ENCODE measurements at regions not wholly inside any gene's neighbourhood (a gene's known extent, or its start where the extent isn't known, plus 50 kb on each side); places are given as distances from the start of the nearest gene placed in this dataset.
A peak's percentile ranks its signal among the peaks of the same experiment; 100 is the strongest.

DNA sequence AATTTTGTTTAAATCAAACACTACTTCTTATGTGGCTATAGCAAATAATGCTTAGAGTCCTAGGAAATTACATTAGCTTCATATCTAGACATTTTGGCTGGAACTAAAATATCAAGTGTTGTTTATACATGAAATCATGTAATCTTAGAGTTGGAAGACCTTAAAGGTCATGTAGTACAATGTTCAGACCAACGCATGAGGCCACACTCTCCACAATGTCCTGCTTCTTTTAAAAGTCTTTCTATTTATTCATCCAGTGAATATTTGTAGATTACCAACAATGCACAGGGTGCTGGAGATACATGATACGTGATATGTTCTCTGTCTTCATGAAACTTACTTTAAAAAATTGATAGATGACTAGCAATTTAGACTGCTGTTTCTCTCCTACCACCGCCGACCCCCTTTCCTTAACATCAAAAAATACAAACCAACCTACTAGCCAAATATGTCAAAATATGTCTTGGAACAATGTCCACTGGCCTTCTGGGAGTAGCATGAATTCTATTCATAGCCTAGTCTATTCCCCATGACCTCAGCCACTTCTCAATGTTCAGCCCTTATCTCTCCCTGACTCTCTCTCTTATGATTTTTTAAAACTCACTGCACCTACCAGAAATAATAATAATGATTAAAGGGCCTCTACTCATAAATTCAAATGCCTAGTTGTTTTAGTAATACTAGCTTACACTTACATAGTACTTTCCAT, 59.5 kb upstream of the CAV2 start:
- no peak overlapping the region for H3K4me3 ChIP-seq (ENCODE audit: insufficient read depth, low read length)
- H3K4me1 ChIP-seq (ENCODE audit: insufficient read depth, low read length): peaks cover 38% of the 10 kb centered on the region
- H3K9me3 ChIP-seq (ENCODE audit: low read depth, low read length): no peaks in the 10 kb centered on the region
- TF ChIP-seq, protein P1, sequence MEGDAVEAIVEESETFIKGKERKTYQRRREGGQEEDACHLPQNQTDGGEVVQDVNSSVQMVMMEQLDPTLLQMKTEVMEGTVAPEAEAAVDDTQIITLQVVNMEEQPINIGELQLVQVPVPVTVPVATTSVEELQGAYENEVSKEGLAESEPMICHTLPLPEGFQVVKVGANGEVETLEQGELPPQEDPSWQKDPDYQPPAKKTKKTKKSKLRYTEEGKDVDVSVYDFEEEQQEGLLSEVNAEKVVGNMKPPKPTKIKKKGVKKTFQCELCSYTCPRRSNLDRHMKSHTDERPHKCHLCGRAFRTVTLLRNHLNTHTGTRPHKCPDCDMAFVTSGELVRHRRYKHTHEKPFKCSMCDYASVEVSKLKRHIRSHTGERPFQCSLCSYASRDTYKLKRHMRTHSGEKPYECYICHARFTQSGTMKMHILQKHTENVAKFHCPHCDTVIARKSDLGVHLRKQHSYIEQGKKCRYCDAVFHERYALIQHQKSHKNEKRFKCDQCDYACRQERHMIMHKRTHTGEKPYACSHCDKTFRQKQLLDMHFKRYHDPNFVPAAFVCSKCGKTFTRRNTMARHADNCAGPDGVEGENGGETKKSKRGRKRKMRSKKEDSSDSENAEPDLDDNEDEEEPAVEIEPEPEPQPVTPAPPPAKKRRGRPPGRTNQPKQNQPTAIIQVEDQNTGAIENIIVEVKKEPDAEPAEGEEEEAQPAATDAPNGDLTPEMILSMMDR (IDR thresholded peaks at IDR 0.05; ENCODE audit: extremely low read depth, low read depth, low read length): no peak
- no peak overlapping the region for H2AFZ ChIP-seq (ENCODE audit: low read length)
- peak overlapping the region; percentile 18 for H3K27ac ChIP-seq (ENCODE audit: low read depth, low read length)
- H3K4me2 ChIP-seq (ENCODE audit: insufficient read depth, low read length): no peak overlapping the region
- no peaks in the 10 kb centered on the region for H3K36me3 ChIP-seq (ENCODE audit: insufficient read depth, low read length)
- DNase-seq (ENCODE audit: insufficient read length, low spot score, missing footprints): peak; percentile 45
- H4K20me1 ChIP-seq (ENCODE audit: insufficient read depth, low read length): no peaks in the 10 kb centered on the region
- no peaks in the 10 kb centered on the region for H3K27me3 ChIP-seq (ENCODE audit: insufficient read depth, low read length)
- no peaks in the 10 kb centered on the region for H3K79me2 ChIP-seq (ENCODE audit: insufficient read depth, low read length)

DNA sequence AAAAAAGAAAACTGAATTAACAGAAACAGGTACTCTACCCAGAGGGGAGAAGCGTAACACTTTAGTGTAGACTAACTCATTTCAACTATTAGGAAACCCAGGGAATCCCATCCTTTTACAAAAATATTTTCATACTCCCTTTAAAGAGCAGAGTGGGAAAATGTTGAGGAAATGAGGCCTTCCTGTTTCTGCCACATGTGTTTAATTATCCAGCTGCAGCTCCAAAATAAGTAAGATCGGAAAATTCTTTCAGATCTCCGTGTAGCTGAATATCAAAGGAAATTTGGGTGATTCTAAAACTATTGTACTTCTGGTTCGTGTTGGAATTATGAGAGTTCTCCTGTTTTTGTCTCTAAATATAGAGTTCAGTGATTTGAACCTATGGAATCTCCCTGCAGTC, 58.0 kb upstream of the CAV2 start:
- Histone ChIP-seq H3K27ac (ENCODE audit: low read depth, low read length) (peak overlapping the region; percentile 76), H4K20me1 (ENCODE audit: insufficient read depth, low read length) (no peaks in the 10 kb centered on the region), H3K4me3 (ENCODE audit: insufficient read depth, low read length) (no peak overlapping the region), H3K27me3 (ENCODE audit: insufficient read depth, low read length) (no peaks in the 10 kb centered on the region), H3K9me3 (ENCODE audit: low read depth, low read length) (no peaks in the 10 kb centered on the region), H3K36me3 (ENCODE audit: insufficient read depth, low read length) (no peaks in the 10 kb centered on the region), H3K79me2 (ENCODE audit: insufficient read depth, low read length) (no peaks in the 10 kb centered on the region), H3K4me2 (ENCODE audit: insufficient read depth, low read length) (no peak overlapping the region), H3K4me1 (ENCODE audit: insufficient read depth, low read length) (peaks cover 36% of the 10 kb centered on the region), H2AFZ (ENCODE audit: low read length) (peak overlapping the region; percentile 64)
- DNase-seq (ENCODE audit: insufficient read length, low spot score, missing footprints): no peak
- TF ChIP-seq, protein P1 (IDR thresholded peaks at IDR 0.05; ENCODE audit: extremely low read depth, low read depth, low read length): no peak

DNA sequence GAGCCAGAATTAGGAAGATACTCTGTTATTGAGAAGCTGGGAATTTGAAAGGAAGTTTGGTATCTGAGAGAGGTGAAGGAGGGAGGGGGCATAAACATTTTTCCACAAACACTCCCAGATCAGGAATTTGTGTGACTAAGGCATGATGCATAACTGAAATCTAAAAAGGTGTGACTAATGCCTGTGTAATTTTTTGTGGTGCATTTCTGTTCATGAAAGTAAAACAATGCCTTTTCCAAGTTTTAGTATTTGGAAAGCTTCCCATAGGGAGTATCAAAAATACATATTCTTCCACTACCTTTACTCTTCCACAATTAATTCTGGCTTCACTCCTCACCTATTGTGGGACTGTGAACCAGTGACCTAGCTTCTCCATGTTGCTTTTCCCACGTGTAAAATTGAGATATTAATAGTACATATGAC, 56.4 kb upstream of the CAV2 start:
- Histone ChIP-seq H3K4me2 (ENCODE audit: insufficient read depth, low read length) (peak overlapping the region; percentile 48), H3K9me3 (ENCODE audit: low read depth, low read length) (no peaks in the 10 kb centered on the region), H3K27me3 (ENCODE audit: insufficient read depth, low read length) (no peaks in the 10 kb centered on the region), H3K4me3 (ENCODE audit: insufficient read depth, low read length) (no peak overlapping the region), H3K36me3 (ENCODE audit: insufficient read depth, low read length) (no peaks in the 10 kb centered on the region), H3K4me1 (ENCODE audit: insufficient read depth, low read length) (peaks cover 47% of the 10 kb centered on the region), H4K20me1 (ENCODE audit: insufficient read depth, low read length) (no peaks in the 10 kb centered on the region), H3K79me2 (ENCODE audit: insufficient read depth, low read length) (no peaks in the 10 kb centered on the region), H2AFZ (ENCODE audit: low read length) (no peak overlapping the region), H3K27ac (ENCODE audit: low read depth, low read length) (peak overlapping the region; percentile 76)
- DNase-seq (ENCODE audit: insufficient read length, low spot score, missing footprints): peak; percentile 88
- TF ChIP-seq, protein P1 (IDR thresholded peaks at IDR 0.05; ENCODE audit: extremely low read depth, low read depth, low read length): no peak

DNA sequence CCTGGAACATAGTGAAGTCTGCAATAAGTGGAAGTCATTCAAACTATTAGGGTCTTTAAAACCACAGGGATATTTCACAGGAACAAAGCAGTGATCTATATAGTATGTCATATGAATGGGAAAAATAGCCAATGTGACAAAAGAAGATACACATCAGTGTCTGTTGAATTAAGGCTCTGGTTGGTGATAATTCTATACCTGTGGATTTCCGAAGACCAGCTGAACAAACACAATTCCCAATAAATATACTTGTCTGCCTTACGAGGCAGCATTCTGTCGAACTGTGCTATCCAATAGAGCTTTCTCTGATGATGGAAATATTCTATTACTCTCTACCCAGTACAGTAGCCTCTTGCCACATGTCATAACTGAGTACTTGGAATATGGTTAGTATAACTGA, 55.9 kb upstream of the CAV2 start:
- DNase-seq (ENCODE audit: insufficient read length, low spot score, missing footprints): no peak
- Histone ChIP-seq H3K36me3 (ENCODE audit: insufficient read depth, low read length) (no peaks in the 10 kb centered on the region), H3K9me3 (ENCODE audit: low read depth, low read length) (no peaks in the 10 kb centered on the region), H3K4me1 (ENCODE audit: insufficient read depth, low read length) (peaks cover 51% of the 10 kb centered on the region), H2AFZ (ENCODE audit: low read length) (no peak overlapping the region), H3K4me3 (ENCODE audit: insufficient read depth, low read length) (no peak overlapping the region), H3K79me2 (ENCODE audit: insufficient read depth, low read length) (no peaks in the 10 kb centered on the region), H3K4me2 (ENCODE audit: insufficient read depth, low read length) (peak overlapping the region; percentile 48), H4K20me1 (ENCODE audit: insufficient read depth, low read length) (no peaks in the 10 kb centered on the region), H3K27me3 (ENCODE audit: insufficient read depth, low read length) (no peaks in the 10 kb centered on the region), H3K27ac (ENCODE audit: low read depth, low read length) (peak overlapping the region; percentile 76)
- TF ChIP-seq, protein P1 (IDR thresholded peaks at IDR 0.05; ENCODE audit: extremely low read depth, low read depth, low read length): no peak
